GM19239 (cell line): ENCODE measurements at regions not wholly inside any gene's neighbourhood (a gene's known extent, or its start where the extent isn't known, plus 50 kb on each side); places are given as distances from the start of the nearest gene placed in this dataset.
"Not testable (repeated sequence)": the region's sequence is repeated elsewhere in the genome, so short reads cannot be mapped to it uniquely, and the experiment has no call there.

Source experiments
- DNase-seq: peaks from one replicate; pipeline ENCODE4 v3.0.0; 2011; ENCODE audit warnings: low spot score; ENCODE audit not compliant: insufficient read length
- FAIRE-seq: peaks from 2 replicates; lab custom pipeline; 2011; peaks lifted over from hg19 to GRCh38; lab: Jason Lieb, UNC

GRCh38 chr4:54993473-54994026 lies 131.8 kb downstream of the KDR start:
- FAIRE-seq, DNase-seq: not testable (repeated sequence)

DNA sequence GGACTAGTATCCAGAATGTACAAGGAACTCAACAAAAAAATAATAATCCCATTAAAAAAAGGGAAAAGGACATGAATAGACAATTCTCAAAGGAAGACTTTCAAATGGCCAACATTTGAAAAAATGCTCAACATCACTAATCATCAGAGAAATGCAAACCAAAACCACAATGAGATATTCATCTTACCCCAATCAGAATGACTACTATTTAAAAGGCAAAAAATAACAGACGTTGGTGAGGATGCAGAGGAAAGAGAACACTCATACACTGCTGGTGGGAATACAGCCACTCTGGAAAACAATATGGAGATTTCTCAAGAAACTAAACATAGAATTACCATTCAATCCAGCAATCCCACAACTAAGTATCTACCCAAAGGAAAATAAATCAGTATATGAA lies 133.1 kb downstream of the KDR start:
- no peak for FAIRE-seq

GRCh38 chr4:54988655-54989054 lies 136.7 kb downstream of the KDR start:
- FAIRE-seq (no peak), DNase-seq (no peak)

More for the DNA sequence above, 133.1 kb downstream of the KDR start:
- no peak for DNase-seq

DNA sequence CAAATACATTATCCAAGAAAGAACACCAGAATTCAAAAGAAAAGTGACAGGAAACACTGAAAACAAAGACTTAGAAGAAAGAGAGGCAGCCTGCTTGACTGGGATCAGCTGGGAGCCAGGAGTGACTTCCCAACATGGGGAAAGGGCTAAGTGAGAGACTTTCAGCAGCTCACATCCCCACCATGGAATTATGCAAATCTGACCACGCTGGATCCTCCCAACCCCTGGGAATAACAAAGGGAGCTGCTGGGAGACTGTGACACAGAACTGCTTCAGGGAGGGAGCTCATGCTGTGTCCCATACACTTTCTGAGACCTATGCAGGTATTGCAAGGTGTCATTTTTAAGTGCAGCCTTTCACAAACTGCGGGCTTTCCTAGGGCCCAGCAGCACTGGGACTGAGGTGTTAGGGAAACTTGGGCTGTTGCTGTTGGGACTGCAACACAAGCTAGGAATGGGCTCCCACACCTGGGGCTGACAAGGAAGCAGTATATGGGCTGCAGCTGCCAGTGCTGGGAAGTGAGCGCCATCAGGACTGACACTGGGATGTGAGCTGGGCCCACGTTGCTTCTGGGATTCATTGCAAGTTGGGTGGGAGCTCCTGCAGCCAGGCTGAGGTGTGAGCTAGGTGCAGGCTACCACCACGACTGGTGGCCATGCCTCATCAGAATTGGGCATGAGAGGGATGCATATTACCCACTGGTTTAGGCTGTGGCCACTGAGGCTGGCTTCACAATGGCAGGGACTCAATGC lies 139.1 kb downstream of the KDR start:
- FAIRE-seq = no peak
- no peak for DNase-seq

GRCh38 chr4:54976682-54977081 lies 148.7 kb downstream of the KDR start:
- DNase-seq = no peak

DNA sequence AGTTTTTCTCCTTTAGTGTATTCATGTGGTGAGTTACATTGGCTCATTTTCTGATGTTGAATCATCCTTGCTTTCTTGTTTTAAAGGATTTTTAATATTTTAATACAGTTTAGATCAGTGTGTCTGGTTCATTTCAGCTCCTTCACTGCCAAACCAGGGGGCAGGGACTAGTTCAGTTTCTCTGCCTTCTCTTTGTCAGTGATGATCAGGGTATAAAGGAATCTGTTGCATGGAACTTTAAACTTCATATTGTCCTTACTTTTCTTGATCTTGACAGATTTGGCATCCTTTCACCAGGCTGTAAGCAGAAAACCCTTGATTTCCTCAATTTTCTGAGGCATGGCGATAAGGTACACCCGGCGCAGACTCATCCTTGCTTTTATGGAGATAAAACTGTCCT lies 149.4 kb downstream of the KDR start:
- FAIRE-seq (no peak), DNase-seq (no peak)

More at GRCh38 chr4:54976682-54977081, 148.7 kb downstream of the KDR start:
- no peak for FAIRE-seq

DNA sequence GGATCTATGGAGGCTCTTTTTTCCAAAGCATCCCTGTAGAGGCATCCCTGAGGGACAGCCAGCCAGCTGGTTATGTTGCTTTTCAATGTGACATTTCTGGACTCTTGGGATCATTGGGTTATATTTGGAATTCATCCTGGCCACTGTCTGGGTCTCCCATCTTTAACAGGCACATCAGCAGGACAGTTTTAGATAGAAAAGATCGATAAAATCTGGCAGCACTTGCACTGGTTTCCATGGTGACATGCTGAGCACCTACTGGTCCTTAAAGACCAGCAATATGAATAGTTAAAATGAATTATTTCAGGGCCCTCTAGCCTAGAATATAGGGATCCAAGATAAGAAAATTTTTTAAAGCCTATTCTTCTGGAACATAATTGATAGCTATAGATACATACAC lies 151.6 kb downstream of the KDR start:
- no peak for DNase-seq
- FAIRE-seq = no peak

GRCh38 chr4:54971474-54971950 lies 153.9 kb downstream of the KDR start:
- peak; percentile 6 for DNase-seq
- FAIRE-seq = no peak

DNA sequence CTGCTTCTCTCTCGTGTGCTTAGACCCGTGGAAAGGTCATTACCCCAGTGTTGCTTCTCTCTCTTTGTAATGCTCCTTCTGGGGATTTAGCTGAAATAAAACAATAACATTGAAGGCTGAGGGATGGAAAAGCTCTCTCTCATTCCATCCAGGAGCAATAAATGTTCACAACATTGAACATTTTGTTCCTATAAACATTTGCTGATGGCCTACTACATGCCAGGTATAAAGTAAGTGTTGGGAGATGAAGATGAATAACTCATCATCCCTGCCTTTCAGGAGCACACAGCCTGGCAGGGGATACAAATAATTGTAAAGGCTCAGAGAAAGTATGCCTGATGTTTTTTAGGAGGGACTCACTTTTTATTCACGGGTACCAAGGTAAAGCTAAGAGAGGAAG lies 158.1 kb downstream of the KDR start:
- no peak for FAIRE-seq
- DNase-seq = no peak

- no peak for DNase-seq
- FAIRE-seq = peak; percentile 35
Observed at GRCh38 chr4:54961357-54961975, 163.9 kb downstream of the KDR start.

- FAIRE-seq (no peak), DNase-seq (no peak)
Observed at GRCh38 chr4:54959651-54960116, 165.7 kb downstream of the KDR start.

DNA sequence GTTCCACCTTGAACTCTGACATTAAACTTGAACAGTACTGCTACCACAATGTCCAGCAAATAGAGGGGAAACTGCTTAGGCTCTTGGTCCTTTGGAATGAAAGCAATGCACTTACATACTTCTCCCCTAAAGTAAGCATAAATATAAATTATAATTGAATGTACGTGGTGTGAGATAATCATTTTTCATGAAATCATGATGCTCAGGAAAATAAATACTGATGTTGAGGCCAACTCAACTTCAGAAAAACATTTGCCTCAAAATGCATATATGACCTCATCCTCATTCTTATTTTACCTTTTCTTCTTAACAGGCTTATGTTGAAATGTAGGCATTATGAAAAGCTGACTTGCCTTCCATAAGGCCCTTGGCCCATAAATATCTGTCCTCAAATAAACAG lies 166.3 kb downstream of the KDR start:
- FAIRE-seq (no peak), DNase-seq (no peak)

DNA sequence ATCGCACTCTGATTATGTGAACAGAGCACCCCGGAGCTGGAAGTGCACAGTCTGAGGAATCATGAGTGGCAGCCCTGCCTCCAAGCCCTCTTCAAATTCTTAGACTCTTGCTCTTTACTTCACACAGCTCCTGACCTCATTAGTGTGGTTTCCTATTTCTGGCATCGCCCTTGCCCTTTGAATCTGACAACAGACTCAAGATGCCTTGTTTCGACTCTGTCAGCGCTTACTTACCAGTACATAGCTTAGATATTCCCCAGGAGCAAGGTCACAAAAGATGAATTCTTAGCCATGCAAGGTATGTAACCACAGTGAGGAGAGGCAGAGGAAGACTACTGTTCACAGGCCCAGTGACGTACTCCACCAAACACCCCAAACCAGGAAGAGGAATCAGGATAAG lies 167.2 kb downstream of the KDR start:
- DNase-seq (no peak), FAIRE-seq (no peak)

DNA sequence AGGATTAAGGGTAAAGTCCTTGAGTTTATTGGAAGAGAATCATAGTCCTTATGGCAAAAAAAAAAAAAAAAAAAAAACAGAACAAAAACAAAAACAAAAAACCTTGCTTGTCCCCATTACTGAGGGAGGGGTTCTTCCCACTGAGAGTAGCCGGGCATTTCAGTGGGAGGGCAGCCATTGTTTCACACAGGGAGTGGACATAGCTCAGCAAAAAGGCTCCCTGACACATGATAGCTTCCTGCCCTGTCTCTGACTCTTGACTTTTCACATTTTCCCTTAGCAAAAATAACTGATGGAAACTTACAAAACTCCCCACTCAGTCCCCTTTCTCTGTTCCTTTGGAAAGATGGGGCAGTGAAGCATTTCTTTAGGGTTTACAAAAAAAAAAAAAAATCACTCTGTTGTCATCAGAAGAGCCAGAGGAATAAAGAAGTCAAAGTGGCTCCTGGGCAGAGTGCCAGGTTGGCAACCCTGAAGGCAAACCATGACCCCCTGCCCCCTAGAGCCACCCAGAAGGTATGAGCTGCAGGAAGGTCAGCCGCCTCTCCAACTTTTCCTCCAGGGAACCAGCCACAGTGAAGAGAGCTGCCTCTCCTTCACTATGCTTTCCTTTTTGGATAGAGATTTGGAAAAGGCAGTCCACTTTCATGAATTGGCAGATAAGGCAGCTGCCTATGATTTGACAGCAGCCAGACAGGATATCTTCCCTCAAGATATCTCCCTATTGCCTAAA lies 170.6 kb downstream of the KDR start:
- no peak for DNase-seq

DNA sequence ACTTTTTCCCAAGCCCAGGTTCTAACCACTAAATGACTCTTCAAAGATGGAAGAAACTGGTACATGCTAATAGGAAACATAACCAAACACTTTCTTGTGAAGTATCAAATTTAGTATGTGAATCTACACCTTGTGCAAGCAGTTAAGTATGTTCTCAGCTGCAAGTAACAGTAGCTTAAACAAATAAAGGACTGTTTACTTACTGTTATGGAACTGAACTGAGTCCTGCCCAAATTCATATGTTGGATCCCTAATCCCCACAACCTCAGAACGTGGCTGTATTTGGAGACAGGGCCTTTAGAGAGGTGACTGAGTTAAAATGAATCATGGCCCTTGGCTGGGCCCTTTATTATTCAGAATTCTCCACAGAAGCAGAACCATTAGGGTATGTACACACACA lies 178.7 kb downstream of the KDR start:
- DNase-seq = no peak

More for the DNA sequence above, 170.6 kb downstream of the KDR start:
- no peak for FAIRE-seq

GRCh38 chr4:54945838-54946237 lies 179.6 kb downstream of the KDR start:
- FAIRE-seq (no peak), DNase-seq (no peak)

More for the DNA sequence above, 178.7 kb downstream of the KDR start:
- no peak for FAIRE-seq

- DNase-seq (no peak), FAIRE-seq (no peak)
Observed at GRCh38 chr4:54942721-54943120, 182.7 kb downstream of the KDR start.

- FAIRE-seq (peak; percentile 21), DNase-seq (no peak)
Observed at GRCh38 chr4:54941994-54942552, 183.3 kb downstream of the KDR start.

DNA sequence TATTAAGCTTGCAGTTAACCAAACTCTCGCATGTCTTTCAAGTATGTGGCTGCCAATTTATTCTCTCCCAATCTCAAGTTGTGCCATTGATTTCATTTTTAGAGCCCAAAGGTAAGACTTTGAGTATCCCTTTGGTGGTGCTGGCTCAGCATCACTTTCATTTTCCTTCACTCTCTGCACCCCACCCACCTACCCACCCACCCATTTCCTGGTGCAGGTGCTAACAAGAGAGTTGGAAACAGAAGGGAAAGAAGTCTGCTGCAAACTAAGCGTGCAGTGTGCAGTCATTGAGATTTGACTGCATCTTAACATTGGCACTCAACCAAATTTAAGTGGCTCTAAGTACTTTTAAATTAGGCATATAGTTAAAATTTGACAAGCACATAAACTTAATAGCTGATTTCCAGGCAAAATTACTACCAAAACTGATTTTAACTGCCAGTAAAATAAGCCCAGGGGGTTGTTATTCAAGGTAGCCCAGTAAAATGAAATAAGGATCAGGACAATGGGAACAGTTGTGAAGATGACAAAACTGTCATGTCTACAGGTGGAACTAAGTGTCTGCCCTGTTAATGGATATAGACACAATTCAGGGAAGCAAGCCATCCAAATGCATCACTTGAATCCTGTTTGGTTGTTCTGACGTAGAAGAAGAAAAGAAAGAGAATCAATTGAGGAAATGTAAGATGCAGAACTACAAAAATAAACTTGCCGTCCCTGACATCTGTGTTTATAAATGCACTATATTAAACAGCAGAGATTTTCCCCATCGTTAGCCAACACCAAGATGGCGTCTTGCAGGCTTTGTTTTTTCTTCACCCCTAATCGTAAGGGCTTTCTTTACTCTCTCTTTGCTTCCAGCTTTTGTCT lies 184.2 kb downstream of the KDR start:
- FAIRE-seq (no peak), DNase-seq (no peak)
